ENCODE measurements at regions not wholly inside any gene's neighbourhood (a gene's known extent, or its start where the extent isn't known, plus 50 kb on each side); places are given as distances from the start of the nearest gene placed in this dataset.

DNA sequence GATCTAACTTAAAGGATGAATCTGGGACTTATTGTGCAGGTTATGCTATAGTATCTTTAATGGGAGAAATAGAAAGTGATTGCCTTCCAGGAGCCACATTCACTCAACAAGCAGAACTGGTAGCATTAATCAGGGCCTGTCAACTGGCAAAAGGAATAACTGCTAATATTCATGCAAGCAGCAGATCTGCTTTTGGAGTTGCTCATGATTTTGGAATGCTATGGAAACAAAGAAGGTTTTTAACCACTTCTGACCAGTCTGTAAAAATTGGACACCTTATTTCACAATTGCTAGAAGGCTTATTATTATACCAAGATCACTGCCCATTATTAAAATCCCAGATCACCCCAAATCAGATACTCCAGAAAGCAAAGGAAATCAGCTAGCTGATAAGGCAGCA is 200.4 kb downstream of the MREG start:
- Histone ChIP-seq H4K5ac (ENCODE audit: insufficient read length, low read depth, low read length) (no peak overlapping the region), H2BK12ac (ENCODE audit: low read depth, low read length) (no peak overlapping the region), H3K36me3 (ENCODE audit: control insufficient read depth in 2 of 4, insufficient read depth in 4 of 4, low read length in 3 of 4) (no peaks in the 10 kb centered on the region), H2AFZ (ENCODE audit: low read length) (no peak overlapping the region), H3K4me1 (replicated peaks in 1 of 4; ENCODE audit: control insufficient read depth in 3 of 4, insufficient read depth in 4 of 4, low read length in 3 of 4) (peaks cover 0 to 5% (median 0%) of the 10 kb centered on the region in 4 experiments; a peak in 1 of 7 replicates), H3K27me3 (replicated peaks in 1 of 4; ENCODE audit: control insufficient read depth in 3 of 4, extremely low read depth in 1 of 4, insufficient read depth in 3 of 4, low read length in 3 of 4) (no peaks in the 10 kb centered on the region), H3K79me1 (ENCODE audit: low read depth, low read length) (no peaks in the 10 kb centered on the region), H2BK20ac (ENCODE audit: low read length) (no peak overlapping the region), H3K14ac (ENCODE audit: insufficient read length) (no peak overlapping the region), H3K9ac (replicated peaks in 1 of 4; ENCODE audit: extremely low read depth in 1 of 4, low read depth in 3 of 4, low read length in 3 of 4) (no peak overlapping the region), H2AK5ac (ENCODE audit: low read depth, low read length) (no peak overlapping the region), H2BK5ac (ENCODE audit: low read depth, low read length) (no peak overlapping the region), H3K4ac (replicated peaks; ENCODE audit: insufficient read length, low read depth, low read length) (no peak overlapping the region), H4K20me1 (replicated peaks in 1 of 2; ENCODE audit: control insufficient read depth in 1 of 2, insufficient read depth in 2 of 2, low read length in 2 of 2) (no peaks in the 10 kb centered on the region), H2BK120ac (replicated peaks; ENCODE audit: low read depth, low read length) (no peak overlapping the region), H3K23me2 (ENCODE audit: low read depth, low read length) (no peaks in the 10 kb centered on the region; the same call in 1 of the 2 replicates), H3K4me2 (ENCODE audit: insufficient read depth in 1 of 2, low read depth in 2 of 2, low read length in 2 of 2) (no peak overlapping the region), H4K91ac (replicated peaks; ENCODE audit: insufficient read length, low read length) (no peak overlapping the region), H3K18ac (ENCODE audit: extremely low read depth, low read length) (no peak overlapping the region), H3K4me3 (ENCODE audit: extremely low read depth in 1 of 4, insufficient read depth in 2 of 4, low read depth in 3 of 4, low read length in 4 of 4) (no peak overlapping the region), H3K9me3 (ENCODE audit: insufficient read depth in 2 of 2, low read depth in 1 of 2, low read length in 1 of 2) (no peaks in the 10 kb centered on the region), H3K56ac (replicated peaks; ENCODE audit: insufficient read length, low read depth, low read length) (no peak overlapping the region), H3K23ac (ENCODE audit: insufficient read length) (no peak overlapping the region), H3K27ac (ENCODE audit: low read depth, low read length) (no peak overlapping the region), H4K8ac (ENCODE audit: extremely low read depth, insufficient read depth, low read length) (no peak overlapping the region), H3K79me2 (ENCODE audit: control insufficient read depth in 1 of 2, insufficient read depth in 2 of 2, low read length in 2 of 2) (no peaks in the 10 kb centered on the region), H2BK15ac (ENCODE audit: low read length) (no peak overlapping the region)
- FAIRE-seq: no peak
- ChIA-PET POLR2A (ENCODE audit: partially characterized antibody) (no interaction called here), CTCF (ENCODE audit: partially characterized antibody) (interaction anchor here (0.9 to 1.8 kb wide), 6 partner anchors 14 to 119 kb away, joined by 3 to 8 read pairs (median 4); no protein-coding TSS in a partner anchor)
- no peak for DNase-seq (ENCODE audit: low read depth in 1 of 2, low spot score in 2 of 2)
- TF ChIP-seq HDAC2 (IDR thresholded peaks at IDR 0.05; ENCODE audit: borderline replicate concordance in 1 of 2, low read depth in 2 of 2, low read length in 2 of 2) (no peak), RXRA (IDR thresholded peaks at IDR 0.05; ENCODE audit: insufficient read depth, low read depth, low read length) (no peak), CBX5 (IDR thresholded peaks at IDR 0.05; ENCODE audit: low read depth, low read length) (no peak), SUZ12 (IDR thresholded peaks at IDR 0.05; ENCODE audit: low read length) (no peak), SP2 (IDR thresholded peaks at IDR 0.05; ENCODE audit: low read length) (no peak), KDM5A (IDR thresholded peaks at IDR 0.05; ENCODE audit: low read length) (no peak), TCF12 (IDR thresholded peaks at IDR 0.05; ENCODE audit: low read depth, low read length) (no peak), SAP30 (IDR thresholded peaks at IDR 0.05; ENCODE audit: insufficient read depth, insufficient replicate concordance, low read length) (no peak), PHF8 (conservative IDR thresholded peaks at IDR 0.05; ENCODE audit: low read depth, low read length) (no peak), TEAD4 (IDR thresholded peaks at IDR 0.05; ENCODE audit: low read depth, low read length) (no peak), NRF1 (IDR thresholded peaks at IDR 0.05; ENCODE audit: low read depth, low read length) (no peak), SIRT6 (IDR thresholded peaks at IDR 0.05; ENCODE audit: low read length) (no peak), ASH2L (IDR thresholded peaks at IDR 0.05; ENCODE audit: low read length) (no peak), RFX5 (IDR thresholded peaks at IDR 0.05; ENCODE audit: borderline replicate concordance, low read depth, low read length) (no peak)
- TF ChIP-seq, protein P1, sequence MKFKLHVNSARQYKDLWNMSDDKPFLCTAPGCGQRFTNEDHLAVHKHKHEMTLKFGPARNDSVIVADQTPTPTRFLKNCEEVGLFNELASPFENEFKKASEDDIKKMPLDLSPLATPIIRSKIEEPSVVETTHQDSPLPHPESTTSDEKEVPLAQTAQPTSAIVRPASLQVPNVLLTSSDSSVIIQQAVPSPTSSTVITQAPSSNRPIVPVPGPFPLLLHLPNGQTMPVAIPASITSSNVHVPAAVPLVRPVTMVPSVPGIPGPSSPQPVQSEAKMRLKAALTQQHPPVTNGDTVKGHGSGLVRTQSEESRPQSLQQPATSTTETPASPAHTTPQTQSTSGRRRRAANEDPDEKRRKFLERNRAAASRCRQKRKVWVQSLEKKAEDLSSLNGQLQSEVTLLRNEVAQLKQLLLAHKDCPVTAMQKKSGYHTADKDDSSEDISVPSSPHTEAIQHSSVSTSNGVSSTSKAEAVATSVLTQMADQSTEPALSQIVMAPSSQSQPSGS (IDR thresholded peaks at IDR 0.05; ENCODE audit: low read length): no peak

Measured in H1 (cell line).